CD14-positive monocyte (primary cell): ENCODE measurements at regions not wholly inside any gene's neighbourhood (a gene's known extent, or its start where the extent isn't known, plus 50 kb on each side); places are given as distances from the start of the nearest gene placed in this dataset.

Experiments
- DNase-seq, 3 donors: peaks; one replicate each; pipeline ENCODE4 v3.0.0-alpha.2; 2011 to 2022
- H2AFZ ChIP-seq: 2 replicates; pipeline ENCODE4 v1.6.0; 2012; ENCODE audit warnings: mild to moderate bottlenecking, low read depth, low read length, inconsistent platforms; ENCODE audit not compliant: insufficient read depth, poor library complexity, severe bottlenecking
- H3K27ac ChIP-seq, 2 donors: 1 replicate in 1 of 2; 2 replicates in 1 of 2; pipeline ENCODE4 v1.5.1; 2012 to 2013; ENCODE audit warnings: low read length in 2 of 2, control low read depth in 1 of 2, inconsistent platforms in 1 of 2, low read depth in 1 of 2, mild to moderate bottlenecking in 1 of 2
- H3K27me3 ChIP-seq, 2 donors: one replicate each; pipeline versions ENCODE4 v1.6.0 to v1.6.1; 2011 to 2013; ENCODE audit warnings: low read length in 2 of 2; ENCODE audit not compliant: control insufficient read depth in 2 of 2, insufficient read depth in 2 of 2
- H3K36me3 ChIP-seq, 2 donors: replicated peaks in 1 of 2; 1 replicate in 1 of 2; 2 replicates in 1 of 2; pipeline versions ENCODE4 v1.5.1 to v1.6.1; 2012 to 2013; ENCODE audit warnings: low read length in 2 of 2, control low read depth in 1 of 2, inconsistent platforms in 1 of 2, mild to moderate bottlenecking in 1 of 2; ENCODE audit not compliant: insufficient read depth in 2 of 2, control insufficient read depth in 1 of 2
- H3K4me1 ChIP-seq, 2 donors: 1 replicate in 1 of 2; 2 replicates in 1 of 2; pipeline versions ENCODE4 v1.5.1 to v1.6.1; 2012 to 2013; ENCODE audit warnings: low read length in 2 of 2, control low read depth in 1 of 2, inconsistent platforms in 1 of 2, mild to moderate bottlenecking in 1 of 2, moderate library complexity in 1 of 2; ENCODE audit not compliant: insufficient read depth in 2 of 2, control insufficient read depth in 1 of 2
- H3K4me2 ChIP-seq: replicated peaks from 2 replicates; pipeline ENCODE3; 2012; ENCODE audit warnings: low read length, moderate library complexity, mild to moderate bottlenecking; ENCODE audit not compliant: poor library complexity, severe bottlenecking; ENCODE audit errors: extremely low read depth
- H3K4me3 ChIP-seq, 3 experiments: fragments of 200-600 bp in 1 of 3; sonication (generic) in 1 of 3; replicated peaks in 1 of 3; 1 replicate in 2 of 3; 2 replicates in 1 of 3; pipeline ENCODE4 v1.5.1; 2011 to 2013; ENCODE audit warnings: low read length in 3 of 3, mild to moderate bottlenecking in 3 of 3, control low read depth in 2 of 3, low read depth in 2 of 3, inconsistent platforms in 1 of 3, moderate library complexity in 1 of 3
- H3K79me2 ChIP-seq: 2 replicates; pipeline ENCODE4 v1.6.0; 2012; ENCODE audit warnings: mild to moderate bottlenecking, control low read depth, inconsistent platforms, low read length, moderate library complexity; ENCODE audit not compliant: insufficient read depth
- H3K9ac ChIP-seq: 2 replicates; pipeline ENCODE4 v1.6.0; 2017; ENCODE audit warnings: low read length, mild to moderate bottlenecking; ENCODE audit not compliant: insufficient read depth, poor library complexity, severe bottlenecking
- H3K9me3 ChIP-seq, 2 donors: replicated peaks in 1 of 2; 1 replicate in 1 of 2; 2 replicates in 1 of 2; pipeline versions ENCODE4 v1.5.1 to v1.6.1; 2012 to 2013; ENCODE audit warnings: low read length in 2 of 2, control low read depth in 1 of 2; ENCODE audit not compliant: control insufficient read depth in 1 of 2, insufficient read depth in 1 of 2
- H4K20me1 ChIP-seq: 2 replicates; pipeline ENCODE4 v1.6.0; 2012; ENCODE audit warnings: mild to moderate bottlenecking, low read length, control low read depth, moderate library complexity; ENCODE audit not compliant: insufficient read depth
- H3K27ac Mint-ChIP-seq, 7 donors: one replicate each; pipeline ENCODE4 v1.8.0; 2020; ENCODE audit warnings: mild to moderate bottlenecking in 7 of 7, mixed read lengths in 7 of 7, moderate library complexity in 6 of 7, inconsistent platforms in 2 of 7
- H3K27me3 Mint-ChIP-seq, 3 donors: one replicate each; pipeline ENCODE4 v1.8.0; 2021 to 2022; ENCODE audit warnings: low read depth in 3 of 3, mild to moderate bottlenecking in 3 of 3, mixed read lengths in 3 of 3, moderate library complexity in 3 of 3, inconsistent platforms in 1 of 3
- H3K36me3 Mint-ChIP-seq, 2 donors: one replicate each; pipeline ENCODE4 v1.8.0; 2020; ENCODE audit warnings: mixed read lengths in 2 of 2, inconsistent platforms in 1 of 2, mild to moderate bottlenecking in 1 of 2
- H3K4me1 Mint-ChIP-seq: one replicate; pipeline ENCODE4 v1.8.0; 2020; ENCODE audit warnings: mild to moderate bottlenecking, mixed read lengths
- H3K4me3 Mint-ChIP-seq, 2 donors: one replicate each; pipeline ENCODE4 v1.8.0; 2020; ENCODE audit warnings: mild to moderate bottlenecking in 2 of 2, mixed read lengths in 2 of 2, moderate library complexity in 1 of 2
- H3K9me3 Mint-ChIP-seq, 7 donors: one replicate each; pipeline ENCODE4 v1.8.0; 2020 to 2022; ENCODE audit warnings: mixed read lengths in 7 of 7, mild to moderate bottlenecking in 6 of 7, moderate library complexity in 6 of 7, inconsistent platforms in 2 of 7
- CTCF ChIP-seq: fragments of 200-600 bp; IDR thresholded peaks from one replicate; pipeline ENCODE4 v1.8.0; 2022; ENCODE audit warnings: antibody characterized with exemption, mild to moderate bottlenecking
- WGBS: methylation state at CpG from one replicate; pipeline ENCODE4 v1.1.5; 2013; ENCODE audit warnings: missing lambda C conversion rate; ENCODE audit not compliant: insufficient coverage; 5-methylcytosine and 5-hydroxymethylcytosine counted together
- intact Hi-C, 2 donors: fragments of 100-400 bp; cut with micrococcal nuclease; formaldehyde crosslinking; loops; one replicate each; pipeline versions ENCODE4 v1.15.0 to v1.15.1; 2023

GRCh38 chr9:118644066-118644465 lies 725.2 kb downstream of the BRINP1 start:
- no peaks in the 10 kb centered on the region for H4K20me1 ChIP-seq
- no peaks in the 10 kb centered on the region for H3K36me3 Mint-ChIP-seq
- peaks cover 0 to 3% (median 0%) of the 10 kb centered on the region in 3 donors for H3K27me3 Mint-ChIP-seq
- H3K36me3 ChIP-seq = no peaks in the 10 kb centered on the region
- H3K4me1 Mint-ChIP-seq = no peaks in the 10 kb centered on the region
- no CpG with 5 or more reads among the region's 1 CpG for WGBS
- no peak overlapping the region for H2AFZ ChIP-seq
- peaks cover 14 to 22% of the 10 kb centered on the region in 2 donors for H3K9me3 ChIP-seq
- no peaks in the 10 kb centered on the region for H3K27me3 ChIP-seq
- H3K4me1 ChIP-seq = no peaks in the 10 kb centered on the region
- no peak for DNase-seq
- peaks cover 2 to 20% (median 15%) of the 10 kb centered on the region in 7 donors for H3K9me3 Mint-ChIP-seq
- H3K4me2 ChIP-seq = no peak overlapping the region
- no peak overlapping the region for H3K4me3 ChIP-seq
- intact Hi-C loops = no loop called here
- no peak overlapping the region for H3K27ac ChIP-seq
- TF ChIP-seq CTCF = no peak
- H3K79me2 ChIP-seq = no peaks in the 10 kb centered on the region
- H3K27ac Mint-ChIP-seq = no peak overlapping the region
- H3K4me3 Mint-ChIP-seq = no peak overlapping the region
- H3K9ac ChIP-seq = no peak overlapping the region

- Histone ChIP-seq H3K4me2 (no peak overlapping the region), H4K20me1 (no peaks in the 10 kb centered on the region), H3K79me2 (no peaks in the 10 kb centered on the region), H3K27ac (no peak overlapping the region), H3K4me1 (no peaks in the 10 kb centered on the region), H2AFZ (no peak overlapping the region), H3K36me3 (no peaks in the 10 kb centered on the region), H3K9ac (no peak overlapping the region), H3K9me3 (peaks cover 10 to 22% of the 10 kb centered on the region in 2 donors), H3K4me3 (no peak overlapping the region), H3K27me3 (no peaks in the 10 kb centered on the region)
- no peak for TF ChIP-seq CTCF
- Mint-ChIP-seq H3K4me3 (no peak overlapping the region), H3K4me1 (no peaks in the 10 kb centered on the region), H3K27ac (no peak overlapping the region), H3K9me3 (peaks cover 0 to 15% (median 6%) of the 10 kb centered on the region in 7 donors), H3K27me3 (no peaks in the 10 kb centered on the region), H3K36me3 (no peaks in the 10 kb centered on the region)
- intact Hi-C loops = no loop called here
- WGBS = no CpG with 5 or more reads among the region's 1 CpG
- no peak for DNase-seq
Observed at GRCh38 chr9:118647331-118647730, 721.9 kb downstream of the BRINP1 start.
